HepG2 (cell line): ENCODE measurements at regions not wholly inside any gene's neighbourhood (a gene's known extent, or its start where the extent isn't known, plus 50 kb on each side); places are given as distances from the start of the nearest gene placed in this dataset.
A peak's percentile ranks its signal among the peaks of the same experiment; 100 is the strongest.

Experiments
- ATAC-seq: fragments of 200-7000 bp; cut with Tn5 transposase; 3 replicates; pipeline ENCODE4 v1.9.1; 2020; ENCODE audit warnings: mild to moderate bottlenecking, moderate library complexity
- BruUV-seq: library from RNA; stranded (reverse); fragments of 400-500 nt; replicated peaks from 2 replicates; lab custom pipeline; 2021; lab: Mats Ljungman, UMichigan
- CTCF ChIA-PET: fragments of 300-600 bp; formaldehyde crosslinking; extraction: SDS; loops from one replicate; lab custom pipeline; 2021; ENCODE audit warnings: low total read pairs, inconsistent platforms, low intra/inter-chr PET ratio; lab: Yijun Ruan, JAX
- POLR2A ChIA-PET: fragments of 350-600 bp; sonication (Branson Sonifier 250); formaldehyde crosslinking; loops from one replicate; lab custom pipeline; 2020; ENCODE audit warnings: antibody characterized with exemption, inconsistent platforms; lab: Yijun Ruan, JAX
- DNase-seq: peaks from one replicate; pipeline ENCODE4 v3.0.0-alpha.2; 2015; ENCODE audit warnings: low spot score
- FAIRE-seq: peaks from 3 replicates; lab custom pipeline; 2011; peaks lifted over from hg19 to GRCh38; lab: Jason Lieb, UNC
- H2AFZ ChIP-seq: one replicate; pipeline ENCODE4 v1.6.1; 2011; ENCODE audit warnings: low read length, inconsistent platforms
- H3K27ac ChIP-seq: fragments of 300-600 bp; 3 replicates; pipeline ENCODE4 v1.8.0; 2011; ENCODE audit warnings: mixed run types, mild to moderate bottlenecking, mixed read lengths, low read length, inconsistent platforms; ENCODE audit not compliant: insufficient read depth; ENCODE audit errors: extremely low read length
- H3K27me3 ChIP-seq, 2 experiments: fragments of 200-600 bp in 1 of 2; 2 replicates in 1 of 2; 3 replicates in 1 of 2; pipeline versions ENCODE4 v1.6.0 to v1.8.0; 2011; ENCODE audit warnings: low read length in 2 of 2, mild to moderate bottlenecking in 2 of 2, moderate library complexity in 2 of 2, inconsistent platforms in 1 of 2; ENCODE audit not compliant: insufficient read depth in 2 of 2, control insufficient read depth in 1 of 2
- H3K36me3 ChIP-seq, 2 experiments: fragments of 200-600 bp in 1 of 2; replicated peaks in 1 of 2; 2 replicates in 1 of 2; 3 replicates in 1 of 2; pipeline versions ENCODE4 v1.5.1 to v1.8.0; 2011; ENCODE audit warnings: low read length in 2 of 2, inconsistent platforms in 1 of 2; ENCODE audit not compliant: insufficient read depth in 2 of 2, control insufficient read depth in 1 of 2
- H3K4me1 ChIP-seq: 2 replicates; pipeline ENCODE4 v1.5.1; 2012; ENCODE audit warnings: low read length, inconsistent platforms; ENCODE audit not compliant: insufficient read depth
- H3K4me2 ChIP-seq: 2 replicates; pipeline ENCODE4 v1.6.0; 2011; ENCODE audit warnings: low read depth, low read length, inconsistent platforms
- H3K4me3 ChIP-seq, 3 experiments: fragments of 200-600 bp in 1 of 3; sonication (generic), shearing (Covaris generic) in 1 of 3; replicated peaks in 1 of 3; 2 replicates each; pipeline ENCODE4 v1.5.1; 2011 to 2016; ENCODE audit warnings: low read length in 3 of 3, inconsistent platforms in 2 of 3, low read depth in 2 of 3, mild to moderate bottlenecking in 2 of 3, control low read depth in 1 of 3, mixed read lengths in 1 of 3; ENCODE audit not compliant: insufficient read depth in 1 of 3
- H3K79me2 ChIP-seq: one replicate; pipeline ENCODE4 v1.6.1; 2011; ENCODE audit warnings: low read length, inconsistent platforms; ENCODE audit not compliant: insufficient read depth
- H3K9ac ChIP-seq: 2 replicates; pipeline ENCODE4 v1.6.0; 2011; ENCODE audit warnings: mild to moderate bottlenecking, low read depth, low read length, inconsistent platforms; ENCODE audit not compliant: insufficient read depth
- H3K9me3 ChIP-seq: 2 replicates; pipeline ENCODE4 v1.5.1; 2012; ENCODE audit warnings: mild to moderate bottlenecking, low read length
- H4K20me1 ChIP-seq: 2 replicates; pipeline ENCODE4 v1.6.0; 2011; ENCODE audit warnings: inconsistent platforms, mild to moderate bottlenecking, low read length, moderate library complexity; ENCODE audit not compliant: insufficient read depth
- E2F2 ChIP-seq: sonication (generic); formaldehyde crosslinking; IDR thresholded peaks from 2 replicates; pipeline ENCODE4 v1.4.0; 2020; ENCODE audit warnings: missing genetic modification reagents, borderline replicate concordance
- ETS1 ChIP-seq: sonication (generic); formaldehyde crosslinking; IDR thresholded peaks from 2 replicates; pipeline ENCODE4 v1.4.0; 2020; ENCODE audit warnings: missing genetic modification reagents
- ETV5 ChIP-seq: IDR thresholded peaks from 2 replicates; pipeline ENCODE4 v1.6.1; 2018; ENCODE audit warnings: missing biosample characterization, missing genetic modification reagents, inconsistent platforms, borderline replicate concordance
- MAFK ChIP-seq, 2 experiments: IDR thresholded peaks in 1 of 2; conservative IDR thresholded peaks in 1 of 2; 2 replicates each; pipeline ENCODE4 v1.6.1; 2011; ENCODE audit warnings: improper control_type of control experiment in 2 of 2, low read length in 2 of 2
- NFE2L2 ChIP-seq: fragments of 150-350 bp; IDR thresholded peaks from 2 replicates; pipeline ENCODE4 v1.6.1; 2014; ENCODE audit warnings: low read length
- PPARG ChIP-seq: conservative IDR thresholded peaks from 2 replicates; pipeline ENCODE4 v1.6.1; 2016; ENCODE audit warnings: missing biosample characterization, missing genetic modification reagents
- PRMT3 ChIP-seq: sonication (generic); formaldehyde crosslinking; IDR thresholded peaks from 2 replicates; pipeline ENCODE4 v1.8.1; 2022; ENCODE audit warnings: low read depth, mild to moderate bottlenecking, moderate library complexity, missing genetic modification reagents, borderline replicate concordance
- YEATS2 ChIP-seq: sonication (generic); formaldehyde crosslinking; IDR thresholded peaks from 2 replicates; pipeline ENCODE4 v1.4.0; 2020; ENCODE audit warnings: missing genetic modification reagents, borderline replicate concordance
- ZMYM4 ChIP-seq: sonication (generic); formaldehyde crosslinking; IDR thresholded peaks from 2 replicates; pipeline ENCODE4 v1.8.1; 2023; ENCODE audit warnings: mild to moderate bottlenecking, missing genetic modification reagents
- ZNF160 ChIP-seq: sonication (generic); formaldehyde crosslinking; IDR thresholded peaks from 2 replicates; pipeline ENCODE4 v1.8.0; 2022; ENCODE audit warnings: mild to moderate bottlenecking, inconsistent platforms, missing genetic modification reagents
- ZNF205 ChIP-seq: IDR thresholded peaks from 2 replicates; pipeline ENCODE4 v1.6.1; 2018; ENCODE audit warnings: missing biosample characterization, missing genetic modification reagents
- ZNF552 ChIP-seq: sonication (generic); formaldehyde crosslinking; IDR thresholded peaks from 2 replicates; pipeline ENCODE4 v1.9.0; 2022; ENCODE audit warnings: missing genetic modification reagents, mild to moderate bottlenecking, borderline replicate concordance
- ZNF691 ChIP-seq: sonication (generic); formaldehyde crosslinking; IDR thresholded peaks from 2 replicates; pipeline ENCODE4 v1.4.0; 2020; ENCODE audit warnings: missing genetic modification reagents, low read depth, mild to moderate bottlenecking, borderline replicate concordance
- WGBS: methylation state at CpG from one replicate; pipeline ENCODE4 v1.1.6; 2017; ENCODE audit warnings: low lambda C conversion rate; 5-methylcytosine and 5-hydroxymethylcytosine counted together
- in situ Hi-C: cut with HindIII; loops from 2 replicates; pipeline ENCODE4 v1.10.0; 2017; ENCODE audit warnings: low pct_unique_long_range_greater_than_20kb; ENCODE audit not compliant: extremely low pct_ligation_motif_present
- intact Hi-C: fragments of 100-400 bp; cut with micrococcal nuclease; formaldehyde crosslinking; loops from one replicate; pipeline ENCODE4 v1.10.0; 2022; ENCODE audit not compliant: unreplicated experiment

- Histone ChIP-seq H3K9ac (no peak overlapping the region), H2AFZ (no peak overlapping the region), H4K20me1 (no peaks in the 10 kb centered on the region), H3K4me3 (no peak overlapping the region), H3K79me2 (no peaks in the 10 kb centered on the region), H3K27ac (no peak overlapping the region), H3K27me3 (no peaks in the 10 kb centered on the region), H3K36me3 (no peaks in the 10 kb centered on the region), H3K4me1 (no peaks in the 10 kb centered on the region), H3K4me2 (no peak overlapping the region), H3K9me3 (peaks cover 28% of the 10 kb centered on the region)
- under 1% methylated on average over 4 of the region's 4 CpGs for WGBS
- CTCF ChIA-PET = no interaction called here
- intact Hi-C loops (no loop called here), in situ Hi-C loops (no loop called here)
- no peak for DNase-seq
- ATAC-seq = no peak
- FAIRE-seq = no peak
- TF ChIP-seq ZNF160 (no peak), E2F2 (no peak), ETV5 (CRISPR knock-in tag) (no peak), ZNF552 (CRISPR knock-in tag) (no peak), PPARG (CRISPR knock-in tag) (no peak)
- POLR2A ChIA-PET = no interaction called here
- no TSS peak for BruUV-seq
These were observed 1058.2 kb upstream of the CRIM1 start for GRCh38 chr2:35297403-35297802.

- in situ Hi-C loops = no loop called here
- ChIA-PET POLR2A (no interaction called here), CTCF (no interaction called here)
- FAIRE-seq = no peak
- H3K36me3 ChIP-seq = no peaks in the 10 kb centered on the region
- DNase-seq = no peak
- no peaks in the 10 kb centered on the region for H3K27me3 ChIP-seq
- H3K4me1 ChIP-seq = no peaks in the 10 kb centered on the region
- H3K9ac ChIP-seq = no peak overlapping the region
- no peak overlapping the region for H3K27ac ChIP-seq
- no peaks in the 10 kb centered on the region for H4K20me1 ChIP-seq
- H3K4me2 ChIP-seq = no peak overlapping the region
- H2AFZ ChIP-seq = no peak overlapping the region
- 36% methylated on average over 7 of the region's 7 CpGs for whole genome bisulfite sequencing
- TF ChIP-seq PRMT3 (CRISPR knock-in tag) = no peak
- TF ChIP-seq ETS1 (CRISPR knock-in tag) = no peak
- TF ChIP-seq MAFK (conservative IDR thresholded peaks at IDR 0.05 in 1 of 2, IDR thresholded peaks at IDR 0.05 in 1 of 2; ENCODE audit: low read length in 2 of 2) = peak; percentile 25 to 39; a peak in 2 of 4 replicates
- no peak for TF ChIP-seq ZNF691 (CRISPR knock-in tag)
- no peak for TF ChIP-seq YEATS2 (CRISPR knock-in tag)
- TF ChIP-seq ZMYM4 = no peak
- TF ChIP-seq ZNF205 = no peak
- peak; percentile 80 for TF ChIP-seq NFE2L2
- ATAC-seq = no peak
- BruUV-seq = no TSS peak
- H3K79me2 ChIP-seq = no peaks in the 10 kb centered on the region
- peaks cover 46% of the 10 kb centered on the region for H3K9me3 ChIP-seq
- no peak overlapping the region for H3K4me3 ChIP-seq
- intact Hi-C loops = no loop called here
These were observed 1060.8 kb upstream of the CRIM1 start for GRCh38 chr2:35294636-35295263.
